ENCODE measurements at regions not wholly inside any gene's neighbourhood (a gene's known extent, or its start where the extent isn't known, plus 50 kb on each side); places are given as distances from the start of the nearest gene placed in this dataset.

DNA sequence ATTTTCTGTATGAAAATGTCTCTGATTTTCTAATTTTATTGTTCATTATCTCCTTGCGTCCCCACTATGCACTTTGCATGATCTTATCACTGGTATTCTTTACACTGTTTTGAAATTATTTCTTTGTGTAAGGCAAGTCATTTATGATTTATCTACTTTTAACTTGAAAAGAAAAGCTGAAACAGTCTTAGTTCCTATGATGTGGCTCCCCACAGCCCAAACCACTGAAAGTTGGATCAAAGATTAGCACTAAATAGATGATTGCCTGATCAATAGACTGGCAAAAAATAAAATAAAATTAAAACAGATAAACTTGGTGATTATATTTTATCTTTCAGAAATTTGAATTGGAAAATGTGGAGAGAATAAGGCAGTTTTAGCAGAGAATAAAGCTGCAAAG, 1101.9 kb downstream of the PCDH9 start:
- H2AFZ ChIP-seq (ENCODE audit: low read length) = no peak overlapping the region
- H3K9ac ChIP-seq (ENCODE audit: low read depth, low read length, poor library complexity, severe bottlenecking) = no peak overlapping the region
- H3K4me3 ChIP-seq (ENCODE audit: low read length, poor library complexity, severe bottlenecking) = no peak overlapping the region
- H3K4me1 ChIP-seq (ENCODE audit: insufficient read depth, low read length, poor library complexity, severe bottlenecking) = no peaks in the 10 kb centered on the region
- no peaks in the 10 kb centered on the region for H3K9me3 ChIP-seq (ENCODE audit: insufficient read depth, low read depth, low read length)
- no peaks in the 10 kb centered on the region for H3K9me2 ChIP-seq (replicated peaks; ENCODE audit: low read depth, low read length)
- no peaks in the 10 kb centered on the region for H3K36me3 ChIP-seq (ENCODE audit: insufficient read depth, low read length)
- no peak for TF ChIP-seq EZH2phosphoT487 (IDR thresholded peaks at IDR 0.05; ENCODE audit: borderline replicate concordance)
- TF ChIP-seq, protein P1, sequence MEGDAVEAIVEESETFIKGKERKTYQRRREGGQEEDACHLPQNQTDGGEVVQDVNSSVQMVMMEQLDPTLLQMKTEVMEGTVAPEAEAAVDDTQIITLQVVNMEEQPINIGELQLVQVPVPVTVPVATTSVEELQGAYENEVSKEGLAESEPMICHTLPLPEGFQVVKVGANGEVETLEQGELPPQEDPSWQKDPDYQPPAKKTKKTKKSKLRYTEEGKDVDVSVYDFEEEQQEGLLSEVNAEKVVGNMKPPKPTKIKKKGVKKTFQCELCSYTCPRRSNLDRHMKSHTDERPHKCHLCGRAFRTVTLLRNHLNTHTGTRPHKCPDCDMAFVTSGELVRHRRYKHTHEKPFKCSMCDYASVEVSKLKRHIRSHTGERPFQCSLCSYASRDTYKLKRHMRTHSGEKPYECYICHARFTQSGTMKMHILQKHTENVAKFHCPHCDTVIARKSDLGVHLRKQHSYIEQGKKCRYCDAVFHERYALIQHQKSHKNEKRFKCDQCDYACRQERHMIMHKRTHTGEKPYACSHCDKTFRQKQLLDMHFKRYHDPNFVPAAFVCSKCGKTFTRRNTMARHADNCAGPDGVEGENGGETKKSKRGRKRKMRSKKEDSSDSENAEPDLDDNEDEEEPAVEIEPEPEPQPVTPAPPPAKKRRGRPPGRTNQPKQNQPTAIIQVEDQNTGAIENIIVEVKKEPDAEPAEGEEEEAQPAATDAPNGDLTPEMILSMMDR (conservative IDR thresholded peaks at IDR 0.05; ENCODE audit: low read length) = no peak
- H3K79me2 ChIP-seq (ENCODE audit: insufficient read depth, low read length) = no peaks in the 10 kb centered on the region
- H3K27me3 ChIP-seq (ENCODE audit: insufficient read depth, low read length, poor library complexity, severe bottlenecking) = no peaks in the 10 kb centered on the region
- H3F3A ChIP-seq (ENCODE audit: low read depth) = no peaks in the 10 kb centered on the region
- H4K20me1 ChIP-seq (ENCODE audit: insufficient read depth, low read length, poor library complexity, severe bottlenecking) = no peaks in the 10 kb centered on the region
- H3K4me2 ChIP-seq (ENCODE audit: low read depth, low read length, poor library complexity, severe bottlenecking) = no peak overlapping the region

DNA sequence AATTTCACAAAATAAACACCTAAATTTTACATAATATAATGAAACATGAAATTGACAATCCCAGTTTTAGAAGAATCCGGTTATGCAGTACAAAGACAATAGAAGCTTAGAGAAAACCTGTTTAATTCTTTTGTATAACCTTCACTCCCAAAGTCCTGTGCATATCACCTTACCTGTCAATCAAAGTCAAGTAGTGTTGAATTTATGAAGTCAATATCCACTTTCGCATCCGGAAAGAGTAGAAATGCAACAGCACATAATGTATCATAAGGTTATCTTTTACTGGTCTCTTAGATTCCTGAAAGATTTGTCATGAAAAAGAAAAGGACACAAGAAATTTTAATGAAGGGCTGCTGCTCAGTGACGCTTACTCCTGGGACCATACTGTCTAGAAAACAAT, 1112.6 kb downstream of the PCDH9 start:
- TF ChIP-seq, protein P1 (conservative IDR thresholded peaks at IDR 0.05; ENCODE audit: low read length) = no peak
- TF ChIP-seq EZH2phosphoT487 (IDR thresholded peaks at IDR 0.05; ENCODE audit: borderline replicate concordance) = no peak
- no peaks in the 10 kb centered on the region for H3F3A ChIP-seq (ENCODE audit: low read depth)
- no peaks in the 10 kb centered on the region for H3K36me3 ChIP-seq (ENCODE audit: insufficient read depth, low read length)
- no peaks in the 10 kb centered on the region for H3K4me1 ChIP-seq (ENCODE audit: insufficient read depth, low read length, poor library complexity, severe bottlenecking)
- no peaks in the 10 kb centered on the region for H3K9me3 ChIP-seq (ENCODE audit: insufficient read depth, low read depth, low read length)
- H3K79me2 ChIP-seq (ENCODE audit: insufficient read depth, low read length) = no peaks in the 10 kb centered on the region
- no peaks in the 10 kb centered on the region for H3K27me3 ChIP-seq (ENCODE audit: insufficient read depth, low read length, poor library complexity, severe bottlenecking)
- H3K4me2 ChIP-seq (ENCODE audit: low read depth, low read length, poor library complexity, severe bottlenecking) = no peak overlapping the region
- H3K9ac ChIP-seq (ENCODE audit: low read depth, low read length, poor library complexity, severe bottlenecking) = no peak overlapping the region
- H3K4me3 ChIP-seq (ENCODE audit: low read length, poor library complexity, severe bottlenecking) = no peak overlapping the region
- no peaks in the 10 kb centered on the region for H4K20me1 ChIP-seq (ENCODE audit: insufficient read depth, low read length, poor library complexity, severe bottlenecking)
- no peaks in the 10 kb centered on the region for H3K9me2 ChIP-seq (replicated peaks; ENCODE audit: low read depth, low read length)
- H2AFZ ChIP-seq (ENCODE audit: low read length) = no peak overlapping the region

DNA sequence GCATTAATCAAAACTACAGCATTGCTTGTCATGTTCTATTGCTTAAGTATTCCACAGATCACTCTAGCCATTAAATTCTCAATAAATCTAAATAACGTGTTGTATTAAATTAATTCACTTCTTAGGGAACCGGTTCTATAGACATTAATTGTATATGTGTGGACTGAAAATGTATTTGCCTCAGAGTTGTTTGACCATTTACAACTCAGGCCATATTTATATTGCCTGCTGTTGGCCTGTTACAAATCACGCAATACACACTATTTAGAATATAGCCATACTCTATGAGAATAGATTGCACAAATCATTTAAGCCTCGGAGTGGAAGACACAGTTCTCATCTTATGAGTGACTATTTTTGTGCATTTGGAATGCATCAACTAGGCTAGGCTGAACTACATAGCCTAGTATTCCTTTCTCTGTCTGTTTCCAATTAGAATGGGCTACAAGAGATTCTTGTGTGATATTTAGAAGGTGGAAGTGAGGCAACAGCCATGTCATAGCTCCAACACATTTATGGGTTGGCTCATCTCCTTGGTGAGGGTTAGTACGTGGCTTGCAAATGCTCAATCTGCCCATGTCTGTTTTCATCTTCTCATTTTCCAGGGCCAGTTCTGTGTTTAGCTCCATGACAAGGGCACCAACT, 1116.1 kb downstream of the PCDH9 start:
- H2AFZ ChIP-seq (ENCODE audit: low read length) = no peak overlapping the region

More for the DNA sequence above, 1116.1 kb downstream of the PCDH9 start:
- H3F3A ChIP-seq (ENCODE audit: low read depth) = no peaks in the 10 kb centered on the region
- H3K79me2 ChIP-seq (ENCODE audit: insufficient read depth, low read length) = no peaks in the 10 kb centered on the region
- TF ChIP-seq, protein P1 (conservative IDR thresholded peaks at IDR 0.05; ENCODE audit: low read length) = no peak
- no peak for TF ChIP-seq EZH2phosphoT487 (IDR thresholded peaks at IDR 0.05; ENCODE audit: borderline replicate concordance)
- no peaks in the 10 kb centered on the region for H3K9me2 ChIP-seq (replicated peaks; ENCODE audit: low read depth, low read length)
- H4K20me1 ChIP-seq (ENCODE audit: insufficient read depth, low read length, poor library complexity, severe bottlenecking) = no peaks in the 10 kb centered on the region
- no peaks in the 10 kb centered on the region for H3K9me3 ChIP-seq (ENCODE audit: insufficient read depth, low read depth, low read length)
- H3K4me3 ChIP-seq (ENCODE audit: low read length, poor library complexity, severe bottlenecking) = no peak overlapping the region
- H3K4me2 ChIP-seq (ENCODE audit: low read depth, low read length, poor library complexity, severe bottlenecking) = no peak overlapping the region
- H3K9ac ChIP-seq (ENCODE audit: low read depth, low read length, poor library complexity, severe bottlenecking) = no peak overlapping the region
- no peaks in the 10 kb centered on the region for H3K27me3 ChIP-seq (ENCODE audit: insufficient read depth, low read length, poor library complexity, severe bottlenecking)
- H3K36me3 ChIP-seq (ENCODE audit: insufficient read depth, low read length) = no peaks in the 10 kb centered on the region
- no peaks in the 10 kb centered on the region for H3K4me1 ChIP-seq (ENCODE audit: insufficient read depth, low read length, poor library complexity, severe bottlenecking)

All from Loucy (cell line).